Right renal pelvis (tissue), 4 donors: ENCODE measurements at regions not wholly inside any gene's neighbourhood (a gene's known extent, or its start where the extent isn't known, plus 50 kb on each side); places are given as distances from the start of the nearest gene placed in this dataset.
"Not testable (repeated sequence)": the region's sequence is repeated elsewhere in the genome, so short reads cannot be mapped to it uniquely, and the experiment has no call there.

Source experiments
- DNase-seq, 4 donors: peaks; one replicate each; pipeline ENCODE4 v3.0.0-alpha.2; 2013; ENCODE audit warnings: low read depth in 4 of 4, low spot score in 3 of 4, missing footprints in 1 of 4

DNA sequence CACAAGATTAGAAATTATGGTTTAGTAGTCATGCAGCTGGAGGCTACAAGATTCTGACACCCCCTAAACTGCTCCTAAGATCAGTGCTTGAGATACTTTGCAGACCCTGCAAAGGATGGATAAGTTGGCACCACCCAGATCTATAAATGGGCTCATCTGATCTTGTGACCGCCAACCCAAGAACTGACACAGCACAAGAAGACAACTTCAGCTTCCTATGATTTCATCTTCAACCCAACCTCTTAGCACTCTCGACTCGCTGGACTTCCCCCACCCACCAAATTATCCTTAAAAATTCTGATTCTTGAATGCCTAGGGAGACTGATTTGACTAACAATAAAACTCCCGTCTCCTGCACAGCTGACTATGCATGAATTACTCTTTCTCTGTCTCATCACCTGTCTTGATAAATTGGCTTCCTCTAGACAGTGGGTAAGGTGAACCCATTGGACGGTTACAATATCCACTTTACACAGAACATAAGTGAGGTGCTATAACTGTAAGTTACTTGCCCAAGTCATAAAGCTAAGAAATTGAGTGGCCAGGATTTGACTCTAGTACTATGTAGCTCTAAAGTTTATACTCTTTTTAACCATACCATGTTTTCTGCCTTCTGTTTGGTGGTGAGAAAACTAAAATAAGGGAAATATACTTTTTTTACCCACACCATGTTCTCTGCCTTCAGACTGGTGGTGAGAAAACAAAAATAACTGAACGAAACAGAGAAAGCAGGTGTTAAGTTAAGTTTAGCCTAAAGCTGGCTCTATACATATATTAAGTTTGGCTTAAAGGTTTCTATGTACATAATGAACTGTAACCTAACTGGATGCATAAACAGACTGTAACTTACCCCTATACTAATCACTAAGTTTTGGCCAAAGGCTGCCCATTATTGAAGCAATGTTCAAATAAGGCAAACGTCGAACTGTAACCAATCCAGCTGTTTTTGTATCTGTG is 962.3 kb upstream of the NXPH2 start:
- DNase-seq, result no peak

DNA sequence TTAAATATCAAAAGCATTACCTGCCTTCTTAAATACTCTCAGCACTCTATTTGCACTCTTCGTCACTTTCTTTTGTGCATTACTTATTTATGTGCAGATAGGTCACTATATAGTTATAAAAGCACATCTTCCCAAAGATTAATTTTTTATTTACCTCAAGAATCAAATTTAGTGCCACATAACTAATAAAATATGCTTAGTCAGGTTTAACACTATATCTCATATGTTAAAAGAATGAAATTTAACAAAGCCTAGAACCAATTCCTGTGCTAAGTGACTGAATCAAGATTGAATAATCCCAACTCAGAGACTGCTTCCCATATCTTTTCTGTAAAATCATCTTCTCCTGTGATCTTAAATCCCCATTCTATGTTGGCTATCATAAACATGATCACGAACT is 957.5 kb upstream of the NXPH2 start:
- no peak for DNase-seq

DNA sequence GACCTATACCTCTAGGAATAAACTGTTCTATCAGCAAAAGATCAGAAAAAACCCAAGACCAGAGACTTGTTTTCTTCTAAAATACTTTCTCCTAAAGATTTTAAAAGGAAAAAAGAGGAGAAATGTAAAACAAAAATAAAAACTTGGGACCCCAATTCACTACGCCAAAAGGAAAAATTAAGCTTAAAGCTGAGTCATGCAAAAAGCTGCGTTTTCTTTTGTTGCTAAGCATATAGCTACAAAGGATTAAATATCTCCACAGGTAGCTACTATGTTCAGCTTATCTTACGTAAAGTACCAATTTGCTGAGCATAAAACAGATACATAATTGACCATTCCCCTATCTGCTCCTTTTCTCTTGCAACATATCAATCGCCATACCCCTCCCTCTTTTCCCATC is 950.0 kb upstream of the NXPH2 start:
- DNase-seq, result no peak

GRCh38 chr2:139721411-139721995 is 941.3 kb upstream of the NXPH2 start:
- DNase-seq, result no peak

DNA sequence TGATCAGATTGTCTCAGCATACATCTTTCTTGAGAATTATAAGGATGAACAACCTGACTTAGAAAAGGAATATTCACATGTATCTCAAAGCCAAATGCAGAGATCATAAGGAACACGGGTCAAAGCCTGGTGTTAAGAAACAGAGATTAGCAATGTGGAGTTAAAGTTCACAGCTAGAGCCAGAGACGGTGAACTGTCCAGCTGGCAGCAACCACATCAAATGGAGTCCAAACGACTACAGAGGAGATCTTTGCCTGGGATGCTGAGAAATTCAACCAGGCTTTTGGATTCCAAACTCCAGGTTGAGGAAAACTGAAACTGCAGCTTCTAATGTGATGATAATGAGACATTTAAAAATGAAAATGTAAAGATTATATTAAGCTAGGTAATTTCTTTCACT is 939.9 kb upstream of the NXPH2 start:
- no peak for DNase-seq

DNA sequence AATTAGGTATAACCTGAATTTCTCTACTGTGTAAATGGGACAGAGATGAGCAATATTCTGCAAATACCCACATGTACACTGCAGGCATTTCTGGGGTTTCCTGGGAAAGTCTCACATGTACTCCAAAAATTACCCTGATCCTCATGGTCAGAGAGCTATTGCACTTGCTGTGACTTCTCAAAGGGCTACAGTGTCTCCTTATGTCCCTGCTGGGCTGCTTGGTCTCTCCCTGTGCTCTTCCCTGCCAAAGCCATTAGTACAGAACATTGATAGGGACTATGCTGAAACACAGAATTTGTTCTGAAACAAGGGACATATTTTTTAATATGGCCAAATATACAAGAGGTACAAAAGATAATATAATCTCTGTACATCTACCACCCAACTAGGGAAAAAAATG is 924.4 kb upstream of the NXPH2 start:
- no peak for DNase-seq

DNA sequence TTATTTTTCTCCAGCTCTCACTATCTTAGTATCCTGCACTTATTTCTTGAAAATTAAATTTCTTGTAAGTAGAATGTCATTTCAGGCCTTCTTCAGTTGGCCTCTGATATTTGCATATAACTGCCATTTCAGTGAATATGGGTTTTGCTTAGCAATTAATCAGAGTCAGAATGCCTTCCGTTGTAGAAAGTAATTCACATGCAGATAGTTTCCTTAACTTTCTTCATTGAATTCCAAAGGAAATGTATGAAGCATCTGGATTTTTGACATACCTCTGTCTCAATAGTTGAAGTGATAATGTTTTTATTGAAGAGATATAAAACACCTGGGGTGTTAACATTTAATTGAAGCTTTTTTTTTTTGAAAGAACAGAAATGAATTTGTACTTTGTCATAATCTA is 914.1 kb upstream of the NXPH2 start:
- DNase-seq, result no peak

DNA sequence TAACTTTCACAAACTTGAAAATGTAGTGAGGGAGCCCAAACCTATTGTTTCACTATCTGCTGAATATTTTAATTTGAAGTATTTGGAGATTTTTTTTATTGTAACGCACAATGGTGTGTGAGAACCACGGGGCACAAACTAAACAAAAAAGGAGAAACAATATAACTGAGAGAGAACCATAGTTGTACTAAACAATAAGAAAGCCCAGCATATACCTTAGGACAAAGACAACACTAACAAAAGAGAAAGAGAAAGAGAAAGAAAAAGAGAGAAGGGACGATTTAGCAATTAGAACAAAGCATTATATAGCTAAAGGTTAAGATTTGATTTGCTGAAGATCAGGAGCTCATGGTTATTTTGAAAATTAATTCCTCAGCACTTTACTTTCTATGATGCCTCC is 906.0 kb upstream of the NXPH2 start:
- no peak for DNase-seq

DNA sequence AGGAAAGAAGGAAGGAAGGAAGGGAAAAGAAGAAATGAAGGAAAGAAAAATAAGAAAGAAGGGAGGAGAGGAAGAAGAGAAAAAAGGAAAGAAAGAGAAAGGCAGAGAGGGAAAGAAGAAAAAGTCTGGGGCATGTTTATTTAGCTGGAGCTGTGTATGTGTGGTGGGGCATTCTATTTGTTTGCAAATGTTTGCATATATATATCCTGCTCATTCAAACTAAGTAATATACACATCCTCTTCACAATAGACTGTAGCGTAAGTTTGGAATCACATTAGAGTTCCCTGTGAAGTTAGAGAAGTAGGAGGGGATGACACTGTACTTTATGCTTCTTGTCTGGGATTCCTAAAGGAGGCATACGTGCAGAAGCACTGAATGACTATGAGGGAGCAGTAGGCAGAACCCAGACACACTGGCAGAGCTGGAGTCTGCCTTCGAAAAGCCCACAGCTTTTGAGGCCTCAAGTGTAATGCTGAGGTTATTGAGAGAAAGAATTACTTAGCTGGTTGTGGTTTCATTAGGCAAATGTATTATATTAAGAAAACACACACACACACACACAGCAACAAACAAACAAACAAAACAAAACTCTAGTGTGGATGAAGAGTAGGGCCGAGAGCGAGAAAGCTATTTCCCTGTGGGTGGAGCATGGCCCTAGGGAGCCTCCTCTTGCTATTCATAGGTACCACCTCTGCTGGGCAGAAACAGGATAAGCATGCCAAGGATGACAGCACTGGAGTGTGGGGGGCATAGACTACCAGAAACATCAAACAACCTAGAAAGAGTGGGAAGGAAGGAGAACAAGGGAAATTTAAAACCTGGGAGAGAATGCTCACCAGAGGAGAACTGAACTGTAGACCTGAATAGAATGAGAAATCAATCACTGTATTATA is 905.1 kb upstream of the NXPH2 start:
- DNase-seq, result no peak

GRCh38 chr2:139684286-139684860 is 904.2 kb upstream of the NXPH2 start:
- no peak for DNase-seq

DNA sequence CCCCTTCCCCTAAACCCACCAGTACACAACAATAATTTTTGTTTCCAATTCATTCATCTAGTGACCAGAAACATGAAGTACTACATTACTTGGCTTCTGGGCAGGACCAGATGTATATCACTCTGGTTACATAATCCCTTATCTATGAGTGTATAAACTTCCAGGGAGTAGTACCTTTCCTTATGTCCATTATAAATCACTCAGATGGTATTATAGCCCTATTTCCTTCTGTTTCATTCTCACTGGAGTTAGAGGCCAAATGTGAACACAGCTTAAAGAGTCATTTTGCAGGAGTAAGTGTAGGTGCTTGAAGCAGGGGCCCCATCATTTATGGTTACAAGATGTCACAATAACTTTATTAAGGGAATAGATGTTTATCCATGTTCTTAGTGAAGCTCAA is 894.4 kb upstream of the NXPH2 start:
- no peak for DNase-seq

DNA sequence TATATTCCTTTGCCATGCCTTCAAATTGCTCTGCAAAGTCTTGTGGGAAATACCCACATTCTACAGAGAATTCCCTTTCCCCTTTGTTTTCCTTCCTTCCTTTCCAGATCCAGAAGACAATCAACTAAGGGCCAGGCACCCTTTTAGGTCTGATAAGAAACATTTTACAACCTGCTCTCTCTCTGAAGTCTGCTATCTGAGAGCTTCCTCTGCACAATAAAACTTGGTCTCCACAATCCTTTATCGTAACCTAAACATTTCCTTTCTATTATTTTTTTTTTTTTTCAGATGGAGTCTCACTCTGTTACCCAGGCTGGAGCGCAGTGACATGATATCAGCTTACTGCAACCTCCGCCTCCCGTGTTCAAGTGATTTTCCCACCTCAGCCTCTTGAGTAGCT is 893.3 kb upstream of the NXPH2 start:
- not testable (repeated sequence) for DNase-seq

DNA sequence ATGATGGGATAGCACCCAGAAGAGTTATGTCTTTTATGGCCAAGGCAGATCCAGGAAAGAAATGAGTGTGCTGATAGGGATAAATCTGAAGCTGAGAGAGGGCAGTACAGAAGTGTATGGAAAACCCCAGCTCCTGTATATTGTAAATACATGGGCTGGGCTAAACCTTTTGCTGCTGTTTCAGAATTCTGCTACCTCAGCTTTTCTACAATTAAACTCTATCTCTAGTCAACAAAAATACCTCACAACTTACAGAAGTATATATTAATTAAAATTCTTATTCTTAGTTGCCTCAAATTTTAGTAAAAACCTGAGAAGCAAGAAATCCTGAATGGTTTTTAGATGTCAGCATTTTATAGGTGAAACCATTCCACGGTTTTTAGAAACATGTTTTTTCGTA is 889.5 kb upstream of the NXPH2 start:
- no peak for DNase-seq

DNA sequence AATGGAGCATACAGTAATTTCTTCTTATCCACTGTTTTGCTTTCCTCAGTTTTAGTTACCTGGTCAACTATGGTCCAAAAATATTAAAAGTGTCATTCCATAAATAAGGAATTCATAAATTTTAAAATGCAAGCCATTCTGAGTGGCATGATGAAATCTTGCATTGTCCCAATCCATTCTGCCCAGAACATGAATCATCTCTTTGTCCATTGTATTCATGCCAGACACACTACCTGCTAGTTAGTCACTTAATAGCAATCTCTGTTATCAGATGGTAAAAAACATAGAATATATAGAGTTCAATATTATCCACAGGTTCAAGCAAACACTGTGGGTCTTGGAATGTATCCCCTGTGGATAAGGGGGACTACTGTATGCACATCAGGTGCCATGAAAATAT is 872.2 kb upstream of the NXPH2 start:
- DNase-seq, result no peak

- no peak for DNase-seq
These were observed 865.4 kb upstream of the NXPH2 start for GRCh38 chr2:139645617-139646016.

DNA sequence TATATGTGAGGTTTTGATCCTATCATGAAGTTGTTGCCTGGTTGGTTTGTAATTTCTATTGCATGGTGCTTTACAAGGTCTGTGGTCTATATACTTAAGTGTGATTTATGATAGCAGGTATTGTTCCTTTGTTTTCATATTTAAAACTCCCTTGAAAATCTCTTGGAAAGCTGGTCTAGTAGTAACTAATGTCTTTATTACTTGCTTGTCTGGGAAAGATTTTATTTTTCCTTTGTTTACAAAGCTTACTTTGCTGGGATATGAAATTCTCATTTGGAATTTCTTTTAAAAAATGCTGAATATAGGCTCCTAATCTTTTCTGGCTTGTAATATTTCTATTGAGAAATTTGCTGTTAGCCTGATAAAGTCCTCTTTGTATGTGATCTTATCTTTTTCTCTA is 862.9 kb upstream of the NXPH2 start:
- no peak for DNase-seq

GRCh38 chr2:139631966-139632365 is 851.8 kb upstream of the NXPH2 start:
- DNase-seq, result no peak

GRCh38 chr2:139628931-139629330 is 848.7 kb upstream of the NXPH2 start:
- DNase-seq, result no peak

- DNase-seq, result no peak
These were observed 845.9 kb upstream of the NXPH2 start for GRCh38 chr2:139626128-139626527.

DNA sequence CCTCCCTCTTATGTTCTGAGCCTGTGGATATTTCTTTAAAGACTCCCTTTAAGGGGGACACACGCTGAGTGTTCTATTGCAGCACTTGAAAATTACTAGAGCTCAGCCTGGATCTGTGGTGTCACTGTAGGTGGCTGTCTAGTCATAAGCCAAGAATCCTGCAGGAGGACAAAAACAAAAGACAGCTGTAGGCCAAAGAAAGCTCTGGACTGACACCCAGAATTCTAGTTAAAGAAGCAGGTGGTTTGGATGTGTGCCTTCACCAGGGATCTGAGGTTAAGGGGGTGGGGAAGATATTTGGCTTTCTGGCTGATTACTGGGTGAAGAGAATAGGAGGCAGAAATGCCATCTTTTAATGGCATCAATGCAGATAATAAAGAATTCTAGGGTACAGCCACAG is 842.5 kb upstream of the NXPH2 start:
- DNase-seq, result no peak

- no peak for DNase-seq
These were observed 837.6 kb upstream of the NXPH2 start for GRCh38 chr2:139617747-139618146.
